ENCODE measurements at regions not wholly inside any gene's neighbourhood (a gene's known extent, or its start where the extent isn't known, plus 50 kb on each side); places are given as distances from the start of the nearest gene placed in this dataset.
A peak's percentile ranks its signal among the peaks of the same experiment; 100 is the strongest.

DNA sequence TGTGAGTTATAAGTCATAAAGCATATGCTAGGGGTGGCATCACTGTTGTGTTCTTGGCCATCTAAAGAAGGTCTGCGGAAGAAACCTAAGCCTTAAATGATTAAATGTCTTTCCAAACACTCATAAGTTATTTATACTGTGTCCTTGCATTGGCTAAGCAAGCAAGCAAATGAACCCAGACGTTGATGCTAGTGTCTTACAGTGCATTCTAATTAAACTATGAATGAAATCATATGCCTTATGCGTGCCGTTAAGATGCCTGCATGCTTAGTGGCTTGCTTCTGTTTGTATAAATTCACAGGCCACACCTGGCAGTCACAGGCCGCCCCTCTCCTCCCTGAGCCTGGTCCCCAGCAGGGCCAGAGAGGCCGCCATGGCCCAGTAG lies 49.9 kb downstream of the RIN2 start:
- DNase-seq (ENCODE audit: low read depth, low spot score), result no peak

DNA sequence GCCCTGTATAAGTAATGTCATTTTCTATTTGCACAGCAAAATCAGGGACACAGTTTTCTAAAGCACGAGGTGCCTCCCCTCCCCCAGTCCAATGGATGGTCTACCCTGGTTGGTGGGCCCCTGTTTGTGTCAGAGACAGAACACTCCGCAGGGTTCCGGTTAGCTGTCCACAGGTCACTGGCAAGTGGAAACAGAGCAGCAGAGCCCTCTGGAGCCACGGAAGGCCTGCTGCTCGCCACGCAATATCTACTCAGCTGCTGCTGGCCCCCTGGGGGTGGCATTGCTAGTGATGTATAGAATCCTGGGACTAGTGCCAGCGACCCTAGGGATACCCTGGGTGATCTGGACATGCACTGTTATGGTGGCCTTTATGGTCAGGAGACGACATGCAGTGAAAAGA lies 50.4 kb downstream of the RIN2 start:
- DNase-seq (ENCODE audit: low read depth, low spot score), result peak; percentile 86

DNA sequence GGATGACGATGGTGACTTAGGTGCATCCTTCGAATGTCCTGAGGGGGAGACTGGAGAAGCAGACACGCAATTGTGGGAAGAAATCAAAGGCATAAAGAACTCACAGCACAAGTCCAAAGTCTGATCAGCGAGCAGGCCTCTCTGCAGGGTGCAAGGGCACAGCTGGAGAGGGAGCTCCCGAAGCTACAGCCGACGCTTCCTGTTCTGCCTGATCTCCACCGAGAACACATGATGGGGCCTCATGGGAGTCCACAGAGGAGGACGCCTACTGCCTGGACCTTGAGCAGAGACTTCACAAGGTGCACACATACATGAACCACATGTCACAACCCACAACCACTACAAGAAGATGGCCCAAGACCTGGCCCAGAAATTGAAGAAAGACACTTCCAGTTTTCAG lies 51.4 kb downstream of the RIN2 start:
- no peak for DNase-seq (ENCODE audit: low read depth, low spot score)

DNA sequence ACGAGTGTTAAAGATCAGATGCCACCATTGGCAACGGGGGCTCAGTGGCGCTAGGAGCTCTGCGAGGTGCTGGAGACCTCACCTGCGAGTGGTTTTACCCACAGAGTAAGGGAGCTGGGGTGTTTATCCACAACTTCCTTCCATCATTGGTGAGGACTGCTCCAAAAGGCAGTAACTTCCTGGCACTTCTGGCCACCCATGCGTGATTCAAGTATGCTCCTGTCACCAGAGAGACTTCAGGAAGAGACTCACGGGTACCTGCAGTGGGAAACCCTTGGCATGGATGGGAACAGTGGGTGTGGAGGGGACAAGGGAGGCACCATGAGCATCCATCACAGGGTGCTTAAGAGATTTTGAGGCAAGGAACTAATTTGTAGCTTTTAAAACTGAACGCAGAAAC lies 53.2 kb downstream of the RIN2 start:
- no peak for DNase-seq (ENCODE audit: low read depth, low spot score)

DNA sequence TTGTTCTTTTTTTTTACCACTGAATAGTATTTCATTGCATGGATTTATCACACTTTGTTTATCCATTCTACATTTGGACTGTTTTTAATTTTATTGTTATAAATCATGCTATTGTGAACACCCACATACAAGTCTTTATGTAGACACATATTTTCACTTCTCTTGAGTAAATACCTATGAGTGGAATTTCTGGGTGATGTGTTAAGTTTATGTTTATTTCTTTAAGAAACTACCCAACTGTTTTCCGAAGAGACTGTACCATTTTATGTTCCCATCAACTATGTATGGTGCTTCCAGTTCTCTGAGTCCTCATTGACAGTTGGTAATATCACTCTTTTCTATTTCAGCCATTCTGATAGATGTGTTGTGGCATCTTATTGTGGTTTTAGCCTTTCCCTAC lies 54.0 kb downstream of the RIN2 start:
- no peak for DNase-seq (ENCODE audit: low read depth, low spot score)

DNA sequence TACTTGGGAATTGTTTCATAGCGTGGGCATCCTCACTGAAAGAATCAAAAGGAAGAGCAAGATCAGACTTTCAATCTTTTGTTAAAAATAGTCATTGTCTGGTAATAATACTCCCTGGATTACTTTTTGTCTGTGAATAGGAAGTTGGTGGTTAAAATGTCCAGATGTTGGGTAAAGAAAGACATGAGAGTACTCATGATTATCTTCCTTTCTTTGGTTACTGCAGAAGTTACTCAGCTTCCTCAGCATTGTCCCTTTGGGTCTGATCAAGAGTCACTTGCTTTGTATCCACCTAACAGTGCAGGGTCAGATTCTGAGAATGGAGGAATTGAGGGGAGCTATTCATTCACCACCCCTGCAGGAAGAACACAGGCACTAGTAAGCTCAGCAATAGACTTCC lies 54.6 kb downstream of the RIN2 start:
- no peak for DNase-seq (ENCODE audit: low read depth, low spot score)

DNA sequence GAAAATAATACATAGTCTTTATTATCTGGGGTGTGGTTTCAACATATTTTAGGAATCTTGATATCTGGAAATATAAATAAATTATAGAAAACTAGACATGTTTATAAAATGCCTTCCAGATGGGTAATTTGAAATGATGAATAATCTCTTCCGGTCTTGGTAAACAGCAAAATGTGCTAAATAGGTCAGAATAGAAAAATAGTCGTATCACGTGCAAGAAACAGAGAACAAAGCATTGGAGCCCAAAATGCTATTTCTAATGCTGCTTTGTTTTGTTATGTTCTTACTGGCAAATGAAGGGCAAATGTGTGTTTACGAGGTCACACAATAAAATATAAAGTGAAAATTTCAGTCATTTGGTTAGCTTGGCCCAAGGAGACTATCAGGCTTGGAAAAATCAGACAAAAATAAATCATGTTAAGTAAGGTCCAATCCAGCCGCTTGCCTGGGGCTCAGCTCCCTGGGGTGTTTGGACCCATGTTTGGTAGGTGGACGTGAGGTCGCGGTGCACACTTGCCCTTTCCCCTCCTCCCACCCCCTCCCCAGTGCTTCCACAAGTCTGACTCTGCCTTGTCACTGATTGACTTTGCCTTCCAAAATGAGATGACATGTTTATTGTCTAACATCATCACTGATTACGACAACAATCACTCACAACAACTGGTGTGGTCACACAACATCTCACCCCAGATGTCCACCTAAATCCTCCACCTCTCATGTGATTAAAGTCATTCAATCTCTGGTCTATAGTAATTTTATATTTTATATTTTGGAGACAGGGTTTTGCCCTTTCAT lies 56.0 kb downstream of the RIN2 start:
- DNase-seq (ENCODE audit: low read depth, low spot score), result no peak

DNA sequence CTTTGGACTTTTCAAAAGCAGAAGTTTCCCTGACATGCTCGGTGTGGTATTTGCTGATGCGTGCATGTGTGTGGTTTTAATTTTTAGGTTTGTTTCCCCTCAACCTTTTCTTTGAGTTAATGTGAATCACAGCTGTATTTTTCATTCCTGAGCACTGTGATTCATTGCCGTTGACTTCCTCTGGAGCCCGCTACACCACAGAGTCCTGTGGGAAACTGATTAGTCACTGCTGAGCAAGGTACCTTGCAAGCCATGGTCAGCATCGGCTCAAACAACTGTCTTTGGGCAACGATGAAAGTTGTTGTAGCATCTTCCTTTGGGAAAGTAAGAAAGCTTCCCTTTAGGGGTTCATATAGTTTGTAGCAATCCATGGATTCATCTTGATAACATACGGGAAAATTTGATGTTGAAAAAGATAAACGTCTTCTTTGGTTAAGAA lies 57.5 kb downstream of the RIN2 start:
- DNase-seq (ENCODE audit: low read depth, low spot score), result peak; percentile 96

DNA sequence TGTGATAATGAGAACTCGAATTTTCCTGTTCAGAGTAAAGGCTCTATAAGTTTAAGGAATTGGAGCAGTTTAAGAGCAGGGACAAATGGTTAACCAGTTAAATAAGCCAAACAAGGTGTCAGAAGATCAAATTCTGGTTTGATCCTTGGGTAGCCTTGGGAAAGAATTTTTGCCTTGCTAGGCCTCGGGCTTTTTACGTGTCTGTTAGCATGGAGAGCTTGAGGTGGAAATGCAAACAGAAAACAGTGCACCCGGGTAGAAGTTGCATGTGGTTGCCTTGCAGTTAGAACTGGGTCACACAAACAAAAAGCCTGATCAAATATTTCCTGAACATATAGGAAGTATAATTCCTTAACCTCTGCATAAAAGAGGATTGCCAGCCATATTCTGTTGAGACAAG lies 58.3 kb downstream of the RIN2 start:
- peak; percentile 40 for DNase-seq (ENCODE audit: low read depth, low spot score)

DNA sequence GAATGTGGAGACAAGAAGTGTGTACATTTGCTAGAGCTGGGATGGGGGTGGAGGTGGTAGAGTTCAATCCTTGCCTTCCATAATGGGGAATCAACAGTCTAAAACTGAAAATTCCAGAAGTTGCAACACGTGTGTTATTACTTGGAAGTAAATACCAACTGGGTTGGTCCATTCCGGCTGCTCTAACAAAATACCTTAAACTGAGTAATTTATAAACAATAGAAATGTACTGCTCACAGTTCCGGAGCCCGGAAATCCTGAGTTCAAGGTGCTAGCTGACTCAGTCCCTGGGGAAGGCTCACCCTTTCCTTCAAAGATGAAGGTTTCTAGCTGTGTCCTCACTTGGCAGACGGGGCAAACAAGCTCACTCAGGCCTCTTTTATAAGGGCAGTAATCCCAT lies 59.0 kb downstream of the RIN2 start:
- no peak for DNase-seq (ENCODE audit: low read depth, low spot score)

DNA sequence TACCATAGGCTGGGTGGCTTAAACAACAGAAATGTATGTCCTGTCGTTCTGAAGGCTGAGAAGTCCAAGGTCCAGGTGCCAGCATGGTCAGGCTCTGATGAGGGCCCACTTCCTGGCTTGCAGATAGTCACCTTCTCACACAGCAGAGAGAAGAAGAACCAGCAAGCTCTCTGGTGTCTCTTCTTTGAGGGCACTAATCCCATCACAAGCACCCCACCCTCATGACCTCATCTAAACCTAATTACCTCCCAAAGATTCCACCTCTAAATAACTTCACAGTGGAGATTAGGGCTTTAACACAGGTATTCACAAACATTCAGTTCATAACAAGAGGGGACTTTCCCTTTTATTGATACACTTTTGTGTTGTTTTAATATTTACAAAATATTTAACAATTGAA lies 61.1 kb downstream of the RIN2 start:
- no peak for DNase-seq (ENCODE audit: low read depth, low spot score)

DNA sequence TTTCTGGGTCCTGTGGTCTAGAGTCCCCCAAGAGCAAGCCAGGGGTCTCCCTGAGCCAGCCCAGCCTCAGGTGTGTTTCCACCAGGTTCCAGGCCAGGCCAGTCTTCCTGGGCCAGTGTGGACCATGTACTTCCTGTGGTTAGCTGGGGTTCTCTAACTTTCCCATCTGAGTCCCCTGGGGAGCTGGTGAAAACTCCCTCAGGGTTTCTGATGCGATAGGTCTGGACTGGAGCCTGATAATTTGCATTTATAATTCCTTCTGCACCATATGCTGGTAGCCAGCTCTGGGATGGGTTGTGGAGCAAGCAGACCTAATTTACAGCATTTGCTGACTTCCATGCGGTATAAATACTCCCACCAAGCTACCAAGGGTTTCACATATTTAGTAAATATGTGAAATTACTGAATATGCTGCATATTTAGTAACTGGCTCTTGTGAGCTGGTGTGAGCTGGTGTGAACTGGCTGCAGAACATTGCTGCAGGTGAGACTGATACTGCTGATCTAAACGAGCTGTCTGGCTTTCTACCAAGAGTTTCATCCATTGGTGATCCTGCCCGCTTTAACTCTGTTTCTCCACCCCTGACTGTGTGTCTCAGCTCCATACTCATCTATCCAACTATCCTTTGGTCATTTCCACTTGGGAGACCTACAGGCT lies 62.6 kb downstream of the RIN2 start:
- DNase-seq (ENCODE audit: low read depth, low spot score), result no peak

DNA sequence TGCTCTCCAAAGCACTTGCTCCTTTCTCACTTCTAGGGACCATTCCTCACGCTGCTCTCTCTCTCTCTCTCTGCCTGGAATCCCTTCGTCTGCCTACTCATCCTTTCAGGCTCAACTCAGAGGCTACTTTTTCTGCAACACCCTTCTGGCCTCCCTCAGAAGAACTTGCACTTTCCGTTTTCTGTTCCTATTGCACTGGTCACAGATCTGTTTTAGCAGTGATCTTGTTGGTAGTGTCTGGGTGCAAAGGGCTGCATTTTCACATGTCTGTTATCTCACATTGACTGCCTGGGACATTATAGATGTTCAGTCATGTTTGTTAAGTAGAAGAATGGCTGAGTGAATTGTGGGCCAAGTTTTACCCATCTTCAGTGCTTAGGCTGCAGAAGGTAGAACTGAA lies 63.5 kb downstream of the RIN2 start:
- DNase-seq (ENCODE audit: low read depth, low spot score), result no peak

DNA sequence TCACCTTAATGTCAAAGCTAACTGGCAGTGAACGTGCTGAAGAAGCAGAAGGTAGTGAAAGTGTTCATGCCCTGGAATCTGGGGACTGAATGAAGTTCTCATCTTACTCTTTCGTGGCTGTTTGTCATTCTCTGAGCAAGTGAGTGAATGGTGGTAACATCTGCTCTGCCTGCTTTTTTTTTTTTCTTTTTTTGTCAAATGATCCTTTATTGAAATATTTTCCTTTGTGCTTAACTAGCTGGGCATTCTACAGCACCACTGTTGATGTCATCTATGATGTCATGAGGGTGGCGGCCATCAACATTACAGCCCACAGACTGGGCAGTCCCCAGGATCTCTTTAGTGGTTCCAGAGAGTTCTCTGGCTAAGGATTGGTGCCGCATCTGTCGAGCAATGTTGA lies 65.2 kb downstream of the RIN2 start:
- no peak for DNase-seq (ENCODE audit: low read depth, low spot score)

DNA sequence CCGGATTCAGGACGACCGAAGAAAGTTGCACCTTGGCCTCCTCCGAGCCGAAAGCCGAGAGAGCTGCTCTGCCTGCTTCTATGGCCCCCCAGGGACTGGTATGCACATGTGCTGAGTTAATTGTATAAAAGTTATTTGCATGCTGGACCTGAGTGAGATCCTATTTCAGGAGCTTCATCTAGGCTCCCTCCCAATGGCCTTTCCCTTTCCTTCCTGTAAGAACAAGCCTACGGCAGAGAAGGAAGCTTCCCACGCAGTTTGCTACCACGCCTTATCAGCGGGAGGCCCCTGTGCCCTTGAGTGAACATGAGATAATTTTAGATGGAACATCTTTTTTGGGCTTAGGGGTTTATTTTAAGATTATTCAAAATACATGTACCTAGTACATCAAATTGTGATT lies 65.9 kb downstream of the RIN2 start:
- DNase-seq (ENCODE audit: low read depth, low spot score), result no peak

DNA sequence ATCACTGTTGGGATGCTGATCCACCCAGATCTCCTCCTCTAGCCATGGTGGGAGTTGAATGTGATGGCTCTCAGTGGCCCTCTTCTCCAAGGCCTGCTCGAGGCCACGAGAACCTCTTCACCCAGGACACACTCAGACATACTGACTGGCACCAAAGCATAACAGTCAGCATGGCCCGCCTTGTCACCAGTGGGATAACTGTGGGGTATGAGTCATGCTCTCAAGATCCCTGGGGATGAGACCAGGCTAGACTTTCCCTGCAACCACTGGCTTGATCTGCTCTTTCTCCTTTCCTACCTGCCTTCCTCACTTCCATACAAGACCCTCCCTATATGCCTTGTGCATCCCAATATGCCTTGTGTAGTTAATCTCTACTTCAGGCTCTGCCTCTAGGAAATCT lies 66.8 kb downstream of the RIN2 start:
- DNase-seq (ENCODE audit: low read depth, low spot score), result no peak

DNA sequence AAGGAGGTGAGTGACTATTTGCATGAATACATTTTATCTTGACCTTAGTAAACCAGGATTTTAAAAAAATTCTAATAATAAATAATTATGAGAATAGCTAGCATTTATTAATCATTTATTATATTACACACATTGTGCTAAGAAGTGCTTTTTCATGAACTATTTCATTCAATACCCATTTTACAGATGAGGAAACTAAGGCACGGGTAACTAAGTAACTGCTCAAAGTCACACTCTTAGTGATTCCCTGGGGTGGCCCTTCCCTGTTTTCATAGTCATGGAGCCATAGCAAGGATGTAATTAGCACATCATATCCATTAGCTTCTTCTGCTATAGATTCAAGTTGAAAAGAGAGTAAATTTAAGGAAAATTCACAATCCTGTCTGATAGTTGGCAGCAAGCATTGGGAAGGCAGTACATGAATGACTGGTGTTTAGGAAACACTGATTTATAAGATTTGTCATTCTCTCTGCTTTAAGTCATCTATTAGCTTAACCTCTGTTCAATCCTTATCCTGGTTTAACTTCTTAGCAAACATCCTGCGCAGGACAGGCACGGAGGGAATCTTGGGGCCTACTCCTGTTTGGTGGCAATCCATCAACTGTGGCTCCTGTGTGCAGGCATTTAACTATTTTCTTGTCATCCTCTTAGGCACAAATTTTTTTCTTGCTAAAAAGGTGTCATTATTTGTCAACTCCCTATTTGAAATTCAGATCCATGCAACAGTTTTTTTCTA lies 68.3 kb downstream of the RIN2 start:
- no peak for DNase-seq (ENCODE audit: low read depth, low spot score)

DNA sequence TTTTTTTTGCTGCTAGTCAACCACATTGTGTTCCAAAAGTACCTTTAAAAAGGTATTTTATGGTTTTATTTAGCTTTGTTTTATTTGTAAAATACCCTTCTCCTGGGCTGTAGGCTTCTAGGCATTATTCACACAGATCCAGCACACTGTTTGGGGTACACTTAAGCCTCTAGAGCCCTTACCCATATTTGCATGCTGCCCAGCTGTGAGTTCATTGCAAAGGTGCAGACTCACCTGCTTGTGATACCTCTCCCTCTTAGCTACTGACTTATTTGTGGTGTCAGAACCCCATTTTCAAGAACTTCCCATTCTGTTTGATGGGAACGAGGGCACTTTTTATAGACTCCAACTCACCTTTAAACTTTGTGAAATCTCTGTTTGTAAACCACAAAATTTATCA lies 69.8 kb downstream of the RIN2 start:
- DNase-seq (ENCODE audit: low read depth, low spot score), result no peak

DNA sequence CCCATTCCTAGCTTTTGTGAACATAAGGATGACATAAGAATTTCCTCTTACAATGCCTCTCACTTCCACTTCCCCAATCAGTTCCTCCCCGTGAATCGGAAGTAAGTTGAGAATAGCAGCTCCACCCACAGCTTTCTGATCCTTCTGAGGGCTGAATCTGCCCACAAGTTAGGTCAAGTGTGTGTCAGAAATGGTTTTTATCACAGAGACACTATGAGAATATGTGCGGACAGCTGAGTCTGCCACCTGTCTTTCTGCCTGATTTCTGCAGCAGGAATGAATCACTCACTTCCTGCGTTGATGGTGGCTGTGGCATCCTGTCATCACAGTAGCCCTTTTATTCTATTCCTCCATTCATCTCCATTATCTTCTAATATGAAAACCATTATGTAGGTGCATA lies 70.2 kb downstream of the RIN2 start:
- no peak for DNase-seq (ENCODE audit: low read depth, low spot score)

DNA sequence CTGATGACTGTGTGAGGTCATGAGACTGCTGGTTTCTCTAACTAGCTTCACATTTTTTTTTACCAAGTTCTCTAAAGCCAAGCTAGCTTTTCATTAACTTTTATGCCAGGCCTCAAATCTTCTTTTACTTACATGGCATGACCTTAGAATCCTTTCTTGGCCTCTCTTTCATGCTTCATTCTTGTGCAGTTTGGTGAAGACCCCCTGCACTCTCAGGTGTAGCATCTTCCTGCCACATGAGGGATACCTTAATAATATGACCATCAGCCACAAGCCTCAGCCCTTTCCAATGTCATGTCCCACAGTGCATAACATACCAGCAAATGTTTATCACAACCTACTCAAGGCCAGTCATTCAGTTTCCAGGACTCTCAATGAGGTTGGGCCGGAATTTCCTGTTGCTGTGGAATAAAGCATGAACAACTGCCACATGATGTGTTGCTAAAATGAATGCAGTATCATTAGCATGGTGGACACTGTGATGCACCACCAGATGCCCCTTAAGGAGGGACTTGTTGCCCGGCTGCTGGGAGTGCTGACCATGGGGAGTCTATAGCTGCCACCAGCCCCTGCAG lies 72.2 kb downstream of the RIN2 start:
- no peak for DNase-seq (ENCODE audit: low read depth, low spot score)

DNA sequence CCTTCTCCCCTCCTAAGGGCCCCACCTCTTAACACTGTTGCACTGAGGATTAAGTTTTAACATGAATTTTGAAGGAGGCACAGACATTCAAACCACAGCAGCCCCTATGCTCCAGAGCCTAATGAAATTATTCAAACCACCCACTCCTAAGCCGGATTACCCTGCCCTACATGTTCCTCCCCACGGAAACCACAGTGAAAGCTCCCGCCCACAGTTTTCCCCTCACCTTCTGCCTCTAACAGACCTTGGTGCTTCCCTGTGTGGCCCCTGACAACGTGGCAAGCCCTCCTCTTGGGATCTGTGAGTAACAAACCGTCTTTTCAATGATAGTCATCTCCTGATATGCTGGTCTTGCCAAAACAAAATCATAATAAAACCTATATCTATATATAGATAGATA lies 74.8 kb downstream of the RIN2 start:
- DNase-seq (ENCODE audit: low read depth, low spot score), result no peak

DNA sequence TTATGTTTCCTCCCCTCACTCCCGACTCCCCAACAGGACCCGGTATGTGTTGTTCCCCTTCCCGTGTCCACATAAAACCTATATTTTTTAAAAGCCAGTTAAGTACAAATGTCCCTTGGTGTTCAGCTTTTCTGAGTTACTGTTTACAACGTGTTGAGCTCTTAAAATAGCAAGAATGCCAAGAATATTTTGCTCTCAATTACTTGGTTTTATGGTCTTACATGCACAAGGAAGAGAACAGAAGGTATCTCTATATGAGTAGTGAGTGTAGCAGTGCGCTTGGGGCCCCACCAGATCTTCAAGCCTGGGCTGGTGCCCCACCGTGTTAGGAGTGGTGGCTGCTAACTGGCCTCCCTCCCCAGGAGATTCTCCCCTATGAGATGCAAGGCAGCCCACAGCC lies 75.3 kb downstream of the RIN2 start:
- DNase-seq (ENCODE audit: low read depth, low spot score), result no peak

DNA sequence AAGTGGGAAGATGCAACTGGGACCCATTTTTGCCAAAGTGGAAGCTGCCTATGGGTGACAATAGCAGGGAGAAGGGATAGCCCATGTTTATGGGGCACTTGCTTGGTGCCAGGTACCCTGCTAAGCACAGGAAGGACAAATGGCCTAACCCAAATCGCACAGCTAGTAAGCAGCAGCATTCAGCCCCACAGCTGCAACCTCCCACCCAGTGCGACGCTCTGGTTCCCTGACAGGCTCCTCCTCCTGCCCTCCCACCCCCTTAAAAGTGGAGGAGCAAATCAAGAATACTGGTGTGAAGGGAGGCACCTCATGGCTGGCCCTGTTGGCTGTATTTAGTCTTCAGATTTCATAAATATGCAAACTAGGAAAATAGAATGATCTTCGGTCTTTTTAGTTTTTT lies 76.2 kb downstream of the RIN2 start:
- no peak for DNase-seq (ENCODE audit: low read depth, low spot score)
